Smooth muscle cell (in vitro differentiated cells): ENCODE measurements at regions not wholly inside any gene's neighbourhood (a gene's known extent, or its start where the extent isn't known, plus 50 kb on each side); places are given as distances from the start of the nearest gene placed in this dataset.

Experiments
- DNase-seq: peaks from one replicate; lab custom pipeline; 2025; ENCODE audit not compliant: unreplicated experiment; lab: John Stamatoyannopoulos, UW
- H2AFZ ChIP-seq: fragments of 200-600 bp; sonication (generic); 2 replicates; pipeline ENCODE4 v1.6.0; 2016; ENCODE audit warnings: antibody characterized with exemption, low read depth, mild to moderate bottlenecking
- H3F3A ChIP-seq: fragments of 200-600 bp; sonication (generic); 2 replicates; pipeline ENCODE4 v1.6.0; 2017; ENCODE audit warnings: antibody characterized with exemption, low read depth
- H3K27ac ChIP-seq: fragments of 200-600 bp; sonication (generic); 2 replicates; pipeline ENCODE4 v1.5.1; 2016; ENCODE audit warnings: low read depth, mild to moderate bottlenecking
- H3K27me3 ChIP-seq: fragments of 200-600 bp; sonication (generic); 2 replicates; pipeline ENCODE4 v1.6.1; 2016; ENCODE audit warnings: low read depth, mild to moderate bottlenecking
- H3K36me3 ChIP-seq: fragments of 200-600 bp; sonication (generic); 2 replicates; pipeline ENCODE4 v1.5.1; 2016; ENCODE audit warnings: low read depth
- H3K4me1 ChIP-seq: fragments of 200-600 bp; sonication (generic); 2 replicates; pipeline ENCODE4 v1.5.1; 2016; ENCODE audit warnings: low read depth
- H3K4me2 ChIP-seq: fragments of 200-600 bp; sonication (generic); 2 replicates; pipeline ENCODE4 v1.6.0; 2016; ENCODE audit warnings: mild to moderate bottlenecking
- H3K4me3 ChIP-seq: fragments of 200-600 bp; sonication (generic); 2 replicates; pipeline ENCODE4 v1.5.1; 2016; ENCODE audit warnings: mild to moderate bottlenecking
- H3K79me2 ChIP-seq: fragments of 200-600 bp; sonication (generic); 2 replicates; pipeline ENCODE4 v1.6.0; 2016; ENCODE audit warnings: low read depth, mild to moderate bottlenecking
- H3K9ac ChIP-seq: fragments of 200-600 bp; sonication (generic); 2 replicates; pipeline ENCODE4 v1.6.0; 2016; ENCODE audit warnings: low read depth
- H3K9me3 ChIP-seq: fragments of 200-600 bp; sonication (generic); replicated peaks from 2 replicates; pipeline ENCODE4 v1.5.1; 2016; ENCODE audit warnings: low read depth
- H4K20me1 ChIP-seq: fragments of 200-600 bp; sonication (generic); 2 replicates; pipeline ENCODE4 v1.6.0; 2016; ENCODE audit warnings: low read depth
- whole genome bisulfite sequencing: methylation state at CpG from one replicate; pipeline ENCODE4 v1.1.7; 2016; ENCODE audit warnings: low lambda C conversion rate; 5-methylcytosine and 5-hydroxymethylcytosine counted together
- TF ChIP-seq, protein P1 (sequence below): fragments of 200-600 bp; sonication (generic); IDR thresholded peaks from 2 replicates; pipeline ENCODE4 v1.5.1; 2017; ENCODE audit warnings: borderline replicate concordance, mild to moderate bottlenecking, antibody characterized with exemption; ENCODE audit not compliant: insufficient read depth, poor library complexity, severe bottlenecking

DNA sequence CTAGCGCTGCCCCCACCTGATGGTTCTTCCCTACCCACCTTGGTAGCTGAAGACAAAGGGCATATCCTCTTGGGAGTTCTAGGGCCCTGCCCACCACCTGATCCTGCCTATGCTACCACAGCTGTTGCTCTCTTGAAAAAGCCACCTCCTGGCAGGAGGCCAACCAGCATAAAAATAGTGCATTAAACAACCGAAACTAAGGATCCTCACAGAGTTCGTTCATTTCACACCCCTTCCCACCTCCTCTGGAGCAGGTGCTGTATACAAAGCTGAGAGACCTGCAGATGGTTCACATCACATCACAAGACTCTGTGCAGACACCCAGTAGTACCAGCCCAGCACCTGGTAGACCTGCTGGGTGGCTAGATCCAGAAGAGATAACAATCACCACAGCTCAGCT, 1348.0 kb upstream of the TMEFF2 start:
- Histone ChIP-seq H3K36me3 (no peaks in the 10 kb centered on the region), H3K4me2 (no peak overlapping the region), H3F3A (no peaks in the 10 kb centered on the region), H3K9me3 (peaks cover 5% of the 10 kb centered on the region), H4K20me1 (no peaks in the 10 kb centered on the region), H3K27ac (no peak overlapping the region), H2AFZ (no peak overlapping the region), H3K4me3 (no peak overlapping the region), H3K27me3 (no peaks in the 10 kb centered on the region), H3K79me2 (no peaks in the 10 kb centered on the region), H3K4me1 (no peaks in the 10 kb centered on the region), H3K9ac (no peak overlapping the region)
- DNase-seq = no peak
- 95% methylated on average over 3 of the region's 3 CpGs for WGBS
- TF ChIP-seq, protein P1, sequence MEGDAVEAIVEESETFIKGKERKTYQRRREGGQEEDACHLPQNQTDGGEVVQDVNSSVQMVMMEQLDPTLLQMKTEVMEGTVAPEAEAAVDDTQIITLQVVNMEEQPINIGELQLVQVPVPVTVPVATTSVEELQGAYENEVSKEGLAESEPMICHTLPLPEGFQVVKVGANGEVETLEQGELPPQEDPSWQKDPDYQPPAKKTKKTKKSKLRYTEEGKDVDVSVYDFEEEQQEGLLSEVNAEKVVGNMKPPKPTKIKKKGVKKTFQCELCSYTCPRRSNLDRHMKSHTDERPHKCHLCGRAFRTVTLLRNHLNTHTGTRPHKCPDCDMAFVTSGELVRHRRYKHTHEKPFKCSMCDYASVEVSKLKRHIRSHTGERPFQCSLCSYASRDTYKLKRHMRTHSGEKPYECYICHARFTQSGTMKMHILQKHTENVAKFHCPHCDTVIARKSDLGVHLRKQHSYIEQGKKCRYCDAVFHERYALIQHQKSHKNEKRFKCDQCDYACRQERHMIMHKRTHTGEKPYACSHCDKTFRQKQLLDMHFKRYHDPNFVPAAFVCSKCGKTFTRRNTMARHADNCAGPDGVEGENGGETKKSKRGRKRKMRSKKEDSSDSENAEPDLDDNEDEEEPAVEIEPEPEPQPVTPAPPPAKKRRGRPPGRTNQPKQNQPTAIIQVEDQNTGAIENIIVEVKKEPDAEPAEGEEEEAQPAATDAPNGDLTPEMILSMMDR = no peak

DNA sequence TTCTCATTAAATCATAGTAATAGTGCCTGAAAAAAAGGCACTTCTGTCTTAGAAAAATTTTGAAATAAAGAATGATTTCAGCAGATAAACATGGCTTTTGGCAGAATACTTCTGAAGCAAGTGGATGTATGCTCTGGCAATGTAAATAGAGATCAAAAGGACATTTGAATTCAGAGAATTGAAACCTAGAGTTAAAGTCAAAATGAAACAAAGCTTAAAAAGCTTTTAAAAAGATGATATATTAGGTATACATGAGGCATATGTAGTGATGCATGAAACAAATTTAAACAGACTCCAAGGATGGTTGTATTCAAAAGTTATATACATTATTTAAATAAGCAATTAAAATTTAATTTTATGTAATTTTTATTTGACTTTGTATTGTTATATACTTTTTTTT, 1344.5 kb upstream of the TMEFF2 start:
- Histone ChIP-seq H3K79me2 (no peaks in the 10 kb centered on the region), H3K9ac (no peak overlapping the region)
- DNase-seq = no peak

DNA sequence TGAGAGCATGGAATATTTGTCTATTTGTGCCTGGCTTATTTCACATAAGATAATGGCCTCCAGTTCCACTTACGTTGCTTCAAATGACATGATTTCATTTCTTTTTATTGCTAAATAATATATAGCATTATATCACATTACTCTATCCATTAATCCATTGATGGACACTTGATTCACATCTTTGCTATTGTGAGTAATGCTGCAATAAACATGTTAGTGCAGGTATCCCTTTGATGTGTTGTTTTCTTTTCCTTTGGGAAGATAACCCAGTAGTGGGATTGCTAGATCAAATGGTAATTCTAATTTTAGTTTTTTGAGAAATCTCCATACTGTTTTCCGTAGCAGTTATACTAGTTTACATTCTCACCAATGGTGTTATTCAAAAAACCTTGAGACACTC, 1343.3 kb upstream of the TMEFF2 start:
- no peak overlapping the region for H3K4me2 ChIP-seq
- H3K27me3 ChIP-seq = no peaks in the 10 kb centered on the region
- no peak overlapping the region for H2AFZ ChIP-seq
- H3K36me3 ChIP-seq = no peaks in the 10 kb centered on the region
- H3K27ac ChIP-seq = no peak overlapping the region
- 92% methylated on average over 2 of the region's 2 CpGs for WGBS
- no peak overlapping the region for H3K9ac ChIP-seq
- no peaks in the 10 kb centered on the region for H3K4me1 ChIP-seq
- no peak overlapping the region for H3K4me3 ChIP-seq
- H4K20me1 ChIP-seq = no peaks in the 10 kb centered on the region
- TF ChIP-seq, protein P1 = no peak
- H3K9me3 ChIP-seq = no peaks in the 10 kb centered on the region
- H3F3A ChIP-seq = no peaks in the 10 kb centered on the region
- H3K79me2 ChIP-seq = no peaks in the 10 kb centered on the region
- DNase-seq = no peak

More for the DNA sequence above, 1344.5 kb upstream of the TMEFF2 start:
- no peaks in the 10 kb centered on the region for H3K27me3 ChIP-seq
- H3K36me3 ChIP-seq = no peaks in the 10 kb centered on the region
- H2AFZ ChIP-seq = no peak overlapping the region
- no peak overlapping the region for H3K4me3 ChIP-seq
- H3K27ac ChIP-seq = no peak overlapping the region
- H3K4me2 ChIP-seq = no peak overlapping the region
- H3F3A ChIP-seq = no peaks in the 10 kb centered on the region
- H3K9me3 ChIP-seq = no peaks in the 10 kb centered on the region
- TF ChIP-seq, protein P1 = no peak
- H4K20me1 ChIP-seq = no peaks in the 10 kb centered on the region
- H3K4me1 ChIP-seq = no peaks in the 10 kb centered on the region

DNA sequence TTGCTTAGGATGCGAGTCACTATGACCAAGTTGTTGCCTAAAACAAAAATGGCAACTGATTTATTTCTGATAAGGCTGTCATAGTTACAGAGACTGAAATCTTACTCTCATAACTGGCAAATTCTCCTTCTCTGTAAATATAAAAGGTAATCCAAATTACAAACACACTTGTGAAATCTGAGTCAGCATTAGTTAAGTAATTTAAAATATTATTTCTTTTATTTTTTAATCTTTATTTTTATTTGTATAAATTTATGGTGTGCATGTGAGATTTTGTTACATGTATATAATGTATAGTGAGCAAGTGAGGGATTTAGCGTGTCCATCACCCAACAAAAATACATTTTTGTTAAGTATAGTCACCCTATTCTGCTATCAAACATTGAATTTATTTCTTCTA, 1342.8 kb upstream of the TMEFF2 start:
- Histone ChIP-seq H3F3A (no peaks in the 10 kb centered on the region), H2AFZ (no peak overlapping the region), H3K79me2 (no peaks in the 10 kb centered on the region), H3K27me3 (no peaks in the 10 kb centered on the region), H3K27ac (no peak overlapping the region), H3K9me3 (no peaks in the 10 kb centered on the region), H3K4me3 (no peak overlapping the region), H4K20me1 (no peaks in the 10 kb centered on the region), H3K36me3 (no peaks in the 10 kb centered on the region), H3K4me1 (no peaks in the 10 kb centered on the region), H3K4me2 (no peak overlapping the region), H3K9ac (no peak overlapping the region)
- TF ChIP-seq, protein P1 = no peak
- DNase-seq = no peak
- WGBS = 96% methylated on average over 2 of the region's 2 CpGs
